ENCODE measurements at regions not wholly inside any gene's neighbourhood (a gene's known extent, or its start where the extent isn't known, plus 50 kb on each side); places are given as distances from the start of the nearest gene placed in this dataset.

GRCh38 chrX:39728852-39729598, 368.7 kb downstream of the BCOR start:
- TF ChIP-seq, protein P1, sequence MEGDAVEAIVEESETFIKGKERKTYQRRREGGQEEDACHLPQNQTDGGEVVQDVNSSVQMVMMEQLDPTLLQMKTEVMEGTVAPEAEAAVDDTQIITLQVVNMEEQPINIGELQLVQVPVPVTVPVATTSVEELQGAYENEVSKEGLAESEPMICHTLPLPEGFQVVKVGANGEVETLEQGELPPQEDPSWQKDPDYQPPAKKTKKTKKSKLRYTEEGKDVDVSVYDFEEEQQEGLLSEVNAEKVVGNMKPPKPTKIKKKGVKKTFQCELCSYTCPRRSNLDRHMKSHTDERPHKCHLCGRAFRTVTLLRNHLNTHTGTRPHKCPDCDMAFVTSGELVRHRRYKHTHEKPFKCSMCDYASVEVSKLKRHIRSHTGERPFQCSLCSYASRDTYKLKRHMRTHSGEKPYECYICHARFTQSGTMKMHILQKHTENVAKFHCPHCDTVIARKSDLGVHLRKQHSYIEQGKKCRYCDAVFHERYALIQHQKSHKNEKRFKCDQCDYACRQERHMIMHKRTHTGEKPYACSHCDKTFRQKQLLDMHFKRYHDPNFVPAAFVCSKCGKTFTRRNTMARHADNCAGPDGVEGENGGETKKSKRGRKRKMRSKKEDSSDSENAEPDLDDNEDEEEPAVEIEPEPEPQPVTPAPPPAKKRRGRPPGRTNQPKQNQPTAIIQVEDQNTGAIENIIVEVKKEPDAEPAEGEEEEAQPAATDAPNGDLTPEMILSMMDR (IDR thresholded peaks at IDR 0.05), result no peak
- no peak for TF ChIP-seq POLR2A (IDR thresholded peaks at IDR 0.05)

Data from body of pancreas (tissue), 4 donors.